Esophagus muscularis mucosa (tissue), 4 donors: ENCODE measurements at regions not wholly inside any gene's neighbourhood (a gene's known extent, or its start where the extent isn't known, plus 50 kb on each side); places are given as distances from the start of the nearest gene placed in this dataset.

Experiments used
- DNase-seq: peaks from one replicate; pipeline ENCODE4 v3.0.0-alpha.2; 2017; ENCODE audit errors: extremely low spot score
- H3K27ac ChIP-seq, 4 donors: fragments of 200-600 bp; sonication (generic); replicated peaks in 1 of 4; 1 replicate in 3 of 4; 2 replicates in 1 of 4; pipeline ENCODE4 v1.5.1; 2016 to 2019; ENCODE audit warnings: mild to moderate bottlenecking in 1 of 4
- H3K27me3 ChIP-seq, 4 donors: fragments of 200-600 bp; sonication (generic); one replicate each; pipeline versions ENCODE4 v1.5.1 to v1.6.0; 2016 to 2019
- H3K36me3 ChIP-seq, 4 donors: fragments of 200-600 bp; sonication (generic); one replicate each; pipeline ENCODE4 v1.5.1; 2016 to 2019
- H3K4me1 ChIP-seq, 4 donors: fragments of 200-600 bp; sonication (generic); one replicate each; pipeline ENCODE4 v1.5.1; 2016 to 2019
- H3K4me3 ChIP-seq, 4 donors: fragments of 200-600 bp; sonication (generic); 1 replicate in 2 of 4; 2 replicates in 2 of 4; pipeline ENCODE4 v1.5.1; 2016 to 2019; ENCODE audit warnings: mild to moderate bottlenecking in 4 of 4, moderate library complexity in 1 of 4
- H3K9me3 ChIP-seq, 4 donors: fragments of 200-600 bp; sonication (generic); 1 replicate in 3 of 4; 2 replicates in 1 of 4; pipeline ENCODE4 v1.5.1; 2016 to 2019
- EP300 ChIP-seq: sonication (generic); formaldehyde crosslinking; IDR thresholded peaks from one replicate; pipeline ENCODE4 v1.6.1; 2017; ENCODE audit warnings: antibody characterized with exemption
- POLR2A ChIP-seq: fragments of 450-650 bp; IDR thresholded peaks from one replicate; pipeline ENCODE4 v1.6.1; 2017; ENCODE audit warnings: antibody characterized with exemption, moderate library complexity, mild to moderate bottlenecking, low read depth
- POLR2AphosphoS5 ChIP-seq, 2 donors: sonication (generic); formaldehyde crosslinking; IDR thresholded peaks; one replicate each; pipeline ENCODE4 v1.6.1; 2017; ENCODE audit warnings: antibody characterized with exemption in 2 of 2
- WGBS: methylation state at CpG from one replicate; pipeline ENCODE4 v1.1.5; 2018; 5-methylcytosine and 5-hydroxymethylcytosine counted together
- intact Hi-C: fragments of 100-400 bp; cut with DNase I; formaldehyde crosslinking; loops from one replicate; pipeline ENCODE4 v1.15.1; 2023
- TF ChIP-seq, protein P1 (sequence below), 3 experiments: fragments of 200-600 bp in 2 of 3; fragments of 450-650 bp in 1 of 3; sonication (generic) in 2 of 3; IDR thresholded peaks; one replicate each; pipeline ENCODE4 v1.5.1; 2017 to 2019; ENCODE audit warnings: antibody characterized with exemption in 3 of 3, mild to moderate bottlenecking in 2 of 3, moderate library complexity in 1 of 3

DNA sequence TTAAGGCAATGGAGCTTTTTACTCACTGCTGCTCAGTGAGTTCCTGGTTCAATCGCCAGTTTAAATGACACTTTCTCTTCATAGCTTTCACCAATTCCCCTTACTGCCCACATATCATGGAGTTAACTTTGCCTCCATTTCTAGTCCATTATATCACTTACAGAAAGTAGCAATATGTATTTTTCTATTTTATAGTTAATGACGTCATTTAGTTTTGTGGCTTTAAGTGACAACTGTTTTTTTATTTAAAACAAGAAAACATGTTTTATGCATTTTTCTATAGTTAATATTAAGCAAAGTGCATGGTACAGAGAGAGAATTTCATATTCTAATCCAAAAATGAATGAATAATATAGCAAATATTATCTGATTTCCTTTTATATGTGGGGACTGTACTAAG lies 363.3 kb downstream of the CDC14C start:
- no peaks in the 10 kb centered on the region for H3K36me3 ChIP-seq
- intact Hi-C loops: no loop called here
- H3K4me1 ChIP-seq: no peaks in the 10 kb centered on the region
- H3K4me3 ChIP-seq: no peak overlapping the region
- TF ChIP-seq, protein P1, sequence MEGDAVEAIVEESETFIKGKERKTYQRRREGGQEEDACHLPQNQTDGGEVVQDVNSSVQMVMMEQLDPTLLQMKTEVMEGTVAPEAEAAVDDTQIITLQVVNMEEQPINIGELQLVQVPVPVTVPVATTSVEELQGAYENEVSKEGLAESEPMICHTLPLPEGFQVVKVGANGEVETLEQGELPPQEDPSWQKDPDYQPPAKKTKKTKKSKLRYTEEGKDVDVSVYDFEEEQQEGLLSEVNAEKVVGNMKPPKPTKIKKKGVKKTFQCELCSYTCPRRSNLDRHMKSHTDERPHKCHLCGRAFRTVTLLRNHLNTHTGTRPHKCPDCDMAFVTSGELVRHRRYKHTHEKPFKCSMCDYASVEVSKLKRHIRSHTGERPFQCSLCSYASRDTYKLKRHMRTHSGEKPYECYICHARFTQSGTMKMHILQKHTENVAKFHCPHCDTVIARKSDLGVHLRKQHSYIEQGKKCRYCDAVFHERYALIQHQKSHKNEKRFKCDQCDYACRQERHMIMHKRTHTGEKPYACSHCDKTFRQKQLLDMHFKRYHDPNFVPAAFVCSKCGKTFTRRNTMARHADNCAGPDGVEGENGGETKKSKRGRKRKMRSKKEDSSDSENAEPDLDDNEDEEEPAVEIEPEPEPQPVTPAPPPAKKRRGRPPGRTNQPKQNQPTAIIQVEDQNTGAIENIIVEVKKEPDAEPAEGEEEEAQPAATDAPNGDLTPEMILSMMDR (IDR thresholded peaks at IDR 0.05): no peak
- TF ChIP-seq EP300 (no peak), POLR2A (no peak), POLR2AphosphoS5 (IDR thresholded peaks at IDR 0.05) (no peak)
- H3K9me3 ChIP-seq: no peaks in the 10 kb centered on the region
- no peak for DNase-seq
- no peak overlapping the region for H3K27ac ChIP-seq
- WGBS: 79% methylated on average over 2 of the region's 2 CpGs
- no peaks in the 10 kb centered on the region for H3K27me3 ChIP-seq

DNA sequence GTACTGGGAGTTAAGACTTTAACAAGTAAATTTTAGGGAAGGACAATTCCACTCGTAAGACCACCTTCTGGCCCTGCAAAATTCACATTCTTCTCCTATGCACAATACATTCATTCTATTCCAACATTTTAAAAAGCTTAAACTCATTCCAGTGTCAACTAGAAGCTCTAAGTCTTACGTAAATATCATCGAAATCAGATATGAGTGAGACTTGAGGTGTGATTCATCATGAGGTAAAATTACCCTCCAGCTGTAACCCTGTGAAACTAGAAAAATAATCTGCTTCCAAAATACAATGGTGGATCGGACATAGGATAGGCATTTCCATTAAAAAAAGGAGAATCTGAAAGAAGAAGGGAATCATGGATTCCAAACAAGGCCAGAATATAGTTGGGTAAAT lies 370.3 kb downstream of the CDC14C start:
- no peaks in the 10 kb centered on the region for H3K27me3 ChIP-seq
- intact Hi-C loops: no loop called here
- DNase-seq: no peak
- 74% methylated on average over 4 of the region's 4 CpGs for WGBS
- TF ChIP-seq POLR2AphosphoS5 (IDR thresholded peaks at IDR 0.05) (no peak), EP300 (no peak), POLR2A (no peak)
- TF ChIP-seq, protein P1 (IDR thresholded peaks at IDR 0.05): no peak
- H3K36me3 ChIP-seq: no peaks in the 10 kb centered on the region
- H3K9me3 ChIP-seq: no peaks in the 10 kb centered on the region
- no peak overlapping the region for H3K27ac ChIP-seq
- H3K4me3 ChIP-seq: no peak overlapping the region
- H3K4me1 ChIP-seq: no peaks in the 10 kb centered on the region

DNA sequence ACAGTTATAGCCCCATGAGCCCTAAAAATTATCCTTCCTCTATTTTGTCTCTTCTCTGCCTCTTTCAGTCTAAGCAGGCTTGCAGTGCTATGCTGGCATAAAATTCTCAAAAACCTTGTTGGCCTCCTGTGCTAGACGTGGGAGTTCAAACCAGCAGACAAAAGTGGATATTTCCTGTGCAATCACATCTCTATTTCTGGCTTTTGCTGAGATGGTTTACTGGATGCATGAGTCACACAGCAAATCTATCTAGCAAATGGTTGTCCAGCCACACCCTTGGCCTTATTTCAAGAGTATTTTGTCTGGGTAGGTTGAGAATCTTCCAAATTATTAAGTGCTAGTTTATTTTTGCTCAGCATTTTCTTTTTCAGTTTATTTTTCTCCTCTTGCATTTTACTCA lies 370.8 kb downstream of the CDC14C start:
- Histone ChIP-seq H3K27me3 (no peaks in the 10 kb centered on the region), H3K27ac (no peak overlapping the region), H3K4me3 (no peak overlapping the region), H3K4me1 (no peaks in the 10 kb centered on the region), H3K9me3 (no peaks in the 10 kb centered on the region), H3K36me3 (no peaks in the 10 kb centered on the region)
- WGBS: 13% methylated on average over 1 of the region's 1 CpG
- intact Hi-C loops: no loop called here
- no peak for TF ChIP-seq POLR2A
- TF ChIP-seq EP300: no peak
- TF ChIP-seq POLR2AphosphoS5 (IDR thresholded peaks at IDR 0.05): no peak
- TF ChIP-seq, protein P1 (IDR thresholded peaks at IDR 0.05): no peak
- DNase-seq: no peak

DNA sequence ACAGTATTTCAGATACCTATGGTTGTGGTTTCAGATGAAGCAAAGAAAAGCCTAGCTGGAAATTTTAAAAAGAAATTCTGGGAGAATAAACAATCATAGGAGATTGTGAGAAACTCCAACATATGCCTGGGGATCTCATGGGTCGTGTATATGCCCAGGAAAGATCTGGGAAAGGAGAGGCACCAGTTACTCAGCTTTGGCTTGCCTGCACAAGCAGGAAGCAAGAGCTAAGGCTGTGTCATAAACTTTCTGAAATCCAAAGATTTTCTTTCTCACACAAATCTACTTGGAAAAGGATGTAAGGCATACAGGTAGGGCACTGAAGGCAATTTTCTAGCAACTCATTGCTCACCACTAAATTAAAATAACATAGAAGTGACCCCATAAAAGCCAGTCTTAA lies 373.6 kb downstream of the CDC14C start:
- H3K27ac ChIP-seq: no peak overlapping the region
- WGBS: 57% methylated on average over 1 of the region's 1 CpG
- TF ChIP-seq POLR2AphosphoS5 (IDR thresholded peaks at IDR 0.05) (no peak), EP300 (no peak), POLR2A (no peak)
- TF ChIP-seq, protein P1 (IDR thresholded peaks at IDR 0.05): no peak
- H3K9me3 ChIP-seq: no peaks in the 10 kb centered on the region
- DNase-seq: no peak
- no peaks in the 10 kb centered on the region for H3K27me3 ChIP-seq
- intact Hi-C loops: no loop called here
- H3K4me3 ChIP-seq: no peak overlapping the region
- H3K4me1 ChIP-seq: no peaks in the 10 kb centered on the region
- no peaks in the 10 kb centered on the region for H3K36me3 ChIP-seq

DNA sequence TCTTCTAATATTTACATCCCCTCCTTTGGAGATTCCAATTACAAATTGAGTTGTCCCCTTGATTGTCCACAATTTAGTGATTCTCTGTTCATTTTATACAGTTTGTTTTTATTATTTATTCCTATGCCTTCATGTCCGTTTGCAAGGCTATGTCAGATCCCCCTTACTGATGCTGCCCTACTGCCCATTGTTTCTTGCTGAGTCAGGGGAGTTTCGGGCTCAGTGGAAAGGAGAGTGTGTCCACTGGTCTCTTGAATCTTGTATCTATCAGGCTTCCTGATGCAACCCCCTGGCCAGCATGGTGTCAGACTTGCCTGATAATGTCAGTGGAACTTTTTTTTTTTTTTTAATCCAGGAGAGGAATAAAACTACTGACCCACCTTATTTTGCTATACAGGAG lies 384.4 kb downstream of the CDC14C start:
- H3K4me3 ChIP-seq: no peak overlapping the region
- no peak for TF ChIP-seq POLR2A
- TF ChIP-seq, protein P1 (IDR thresholded peaks at IDR 0.05): no peak
- peaks cover 0 to 4% (median 0%) of the 10 kb centered on the region in 4 donors for H3K27me3 ChIP-seq
- 71% methylated on average over 2 of the region's 2 CpGs for WGBS
- H3K4me1 ChIP-seq: no peaks in the 10 kb centered on the region
- H3K36me3 ChIP-seq: no peaks in the 10 kb centered on the region
- no peak for DNase-seq
- no peak overlapping the region for H3K27ac ChIP-seq
- no peaks in the 10 kb centered on the region for H3K9me3 ChIP-seq
- intact Hi-C loops: no loop called here
